ENCODE measurements at regions not wholly inside any gene's neighbourhood (a gene's known extent, or its start where the extent isn't known, plus 50 kb on each side); places are given as distances from the start of the nearest gene placed in this dataset.

DNA sequence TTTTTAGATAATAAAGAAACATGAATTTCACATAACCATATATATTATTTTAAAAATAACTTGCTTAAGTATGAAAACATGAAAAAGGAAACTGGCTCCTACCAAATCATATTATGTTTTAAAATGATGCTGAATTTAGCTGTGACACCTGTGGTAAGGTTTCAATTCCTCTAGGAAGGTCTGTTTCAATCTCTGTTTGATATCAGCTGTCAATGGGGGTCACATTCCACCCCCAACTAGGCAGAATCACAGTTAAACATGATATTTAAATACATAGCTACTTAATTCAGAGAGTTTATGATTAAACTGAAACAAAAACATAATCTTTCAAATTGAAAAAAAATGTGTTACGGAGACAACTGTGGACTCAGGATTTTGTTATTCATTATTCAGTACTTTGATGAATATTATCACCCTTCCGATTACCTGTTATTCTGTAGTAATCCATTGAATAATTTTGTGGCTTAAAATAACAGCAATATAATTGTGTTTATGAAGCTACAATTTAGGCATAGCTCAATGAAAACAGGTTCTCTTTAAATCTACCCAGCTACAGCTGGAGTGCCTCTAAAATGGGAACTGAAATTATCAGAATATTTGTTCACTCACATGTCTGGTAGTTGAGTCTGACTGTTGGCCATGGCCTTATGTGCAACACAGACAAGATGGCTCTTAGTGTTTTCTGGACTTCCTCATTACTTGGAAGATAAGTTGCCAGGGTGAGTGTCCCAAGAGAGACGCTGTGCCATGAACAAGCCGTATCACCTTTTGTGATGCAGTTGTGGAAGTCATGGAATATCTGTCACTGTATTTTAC, 244.6 kb upstream of the ANO3 start:
- TF ChIP-seq CHD4 (IDR thresholded peaks at IDR 0.05; ENCODE audit: borderline replicate concordance) (no peak), TP53 (CRISPR knock-in tag; IDR thresholded peaks at IDR 0.05) (no peak), USF2 (IDR thresholded peaks at IDR 0.05) (no peak), POLR2A (IDR thresholded peaks at IDR 0.05; ENCODE audit: low read length) (no peak), EP300 (IDR thresholded peaks at IDR 0.05) (no peak), RAD21 (conservative IDR thresholded peaks at IDR 0.05 in 1 of 2, IDR thresholded peaks at IDR 0.05 in 1 of 2) (no peak)
- TF ChIP-seq, protein P1, sequence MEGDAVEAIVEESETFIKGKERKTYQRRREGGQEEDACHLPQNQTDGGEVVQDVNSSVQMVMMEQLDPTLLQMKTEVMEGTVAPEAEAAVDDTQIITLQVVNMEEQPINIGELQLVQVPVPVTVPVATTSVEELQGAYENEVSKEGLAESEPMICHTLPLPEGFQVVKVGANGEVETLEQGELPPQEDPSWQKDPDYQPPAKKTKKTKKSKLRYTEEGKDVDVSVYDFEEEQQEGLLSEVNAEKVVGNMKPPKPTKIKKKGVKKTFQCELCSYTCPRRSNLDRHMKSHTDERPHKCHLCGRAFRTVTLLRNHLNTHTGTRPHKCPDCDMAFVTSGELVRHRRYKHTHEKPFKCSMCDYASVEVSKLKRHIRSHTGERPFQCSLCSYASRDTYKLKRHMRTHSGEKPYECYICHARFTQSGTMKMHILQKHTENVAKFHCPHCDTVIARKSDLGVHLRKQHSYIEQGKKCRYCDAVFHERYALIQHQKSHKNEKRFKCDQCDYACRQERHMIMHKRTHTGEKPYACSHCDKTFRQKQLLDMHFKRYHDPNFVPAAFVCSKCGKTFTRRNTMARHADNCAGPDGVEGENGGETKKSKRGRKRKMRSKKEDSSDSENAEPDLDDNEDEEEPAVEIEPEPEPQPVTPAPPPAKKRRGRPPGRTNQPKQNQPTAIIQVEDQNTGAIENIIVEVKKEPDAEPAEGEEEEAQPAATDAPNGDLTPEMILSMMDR (IDR thresholded peaks at IDR 0.05): no peak

Measured in A549 (cell line).